ENCODE measurements at regions not wholly inside any gene's neighbourhood (a gene's known extent, or its start where the extent isn't known, plus 50 kb on each side); places are given as distances from the start of the nearest gene placed in this dataset.

DNA sequence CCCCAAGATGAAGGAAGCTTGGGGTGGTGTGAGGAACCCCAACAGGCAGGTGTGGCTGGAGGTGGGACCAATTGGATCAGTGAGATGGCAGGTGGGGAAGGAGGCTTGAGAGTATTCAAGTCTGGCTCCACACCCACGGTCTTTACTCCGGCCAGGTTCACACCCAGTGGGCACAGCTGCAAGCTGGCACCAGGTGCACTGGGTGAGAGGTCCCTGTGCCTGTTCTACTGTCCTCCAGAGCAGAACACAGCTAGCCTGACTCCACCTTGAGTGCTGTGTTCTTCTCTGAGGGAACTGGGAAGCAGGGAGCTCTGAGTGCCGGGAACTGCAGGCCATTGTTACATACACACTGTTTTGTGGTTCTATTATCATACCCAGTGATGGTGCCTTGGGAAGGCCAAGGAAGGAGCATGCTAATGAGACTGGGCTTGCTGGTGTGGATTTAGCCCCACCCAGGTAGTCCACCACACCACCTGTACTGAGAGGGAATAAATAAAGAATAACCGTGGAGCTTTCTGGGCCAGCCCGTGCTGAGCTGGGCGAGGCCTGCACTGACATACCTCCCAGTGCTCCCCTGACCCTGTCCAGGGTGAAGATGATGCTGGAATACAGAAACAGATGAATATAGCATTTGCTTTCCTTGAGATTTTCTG is 93.4 kb downstream of the ABHD5 start:
- intact Hi-C loops (cut with DNase I) = no loop called here
- no peak for ATAC-seq
- Histone ChIP-seq H3K4me3 (no peak overlapping the region), H3K9me3 (no peaks in the 10 kb centered on the region), H3K27ac (no peak overlapping the region), H3K27me3 (peaks cover 0 to 19% (median 0%) of the 10 kb centered on the region in 7 donors), H3K36me3 (no peaks in the 10 kb centered on the region), H3K4me1 (no peaks in the 10 kb centered on the region)
- TF ChIP-seq, protein P1, sequence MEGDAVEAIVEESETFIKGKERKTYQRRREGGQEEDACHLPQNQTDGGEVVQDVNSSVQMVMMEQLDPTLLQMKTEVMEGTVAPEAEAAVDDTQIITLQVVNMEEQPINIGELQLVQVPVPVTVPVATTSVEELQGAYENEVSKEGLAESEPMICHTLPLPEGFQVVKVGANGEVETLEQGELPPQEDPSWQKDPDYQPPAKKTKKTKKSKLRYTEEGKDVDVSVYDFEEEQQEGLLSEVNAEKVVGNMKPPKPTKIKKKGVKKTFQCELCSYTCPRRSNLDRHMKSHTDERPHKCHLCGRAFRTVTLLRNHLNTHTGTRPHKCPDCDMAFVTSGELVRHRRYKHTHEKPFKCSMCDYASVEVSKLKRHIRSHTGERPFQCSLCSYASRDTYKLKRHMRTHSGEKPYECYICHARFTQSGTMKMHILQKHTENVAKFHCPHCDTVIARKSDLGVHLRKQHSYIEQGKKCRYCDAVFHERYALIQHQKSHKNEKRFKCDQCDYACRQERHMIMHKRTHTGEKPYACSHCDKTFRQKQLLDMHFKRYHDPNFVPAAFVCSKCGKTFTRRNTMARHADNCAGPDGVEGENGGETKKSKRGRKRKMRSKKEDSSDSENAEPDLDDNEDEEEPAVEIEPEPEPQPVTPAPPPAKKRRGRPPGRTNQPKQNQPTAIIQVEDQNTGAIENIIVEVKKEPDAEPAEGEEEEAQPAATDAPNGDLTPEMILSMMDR (IDR thresholded peaks at IDR 0.05) = no peak
- WGBS, 2 donors = 94 to 96% methylated on average over 6 of the region's 6 CpGs
- DNase-seq = no peak

DNA sequence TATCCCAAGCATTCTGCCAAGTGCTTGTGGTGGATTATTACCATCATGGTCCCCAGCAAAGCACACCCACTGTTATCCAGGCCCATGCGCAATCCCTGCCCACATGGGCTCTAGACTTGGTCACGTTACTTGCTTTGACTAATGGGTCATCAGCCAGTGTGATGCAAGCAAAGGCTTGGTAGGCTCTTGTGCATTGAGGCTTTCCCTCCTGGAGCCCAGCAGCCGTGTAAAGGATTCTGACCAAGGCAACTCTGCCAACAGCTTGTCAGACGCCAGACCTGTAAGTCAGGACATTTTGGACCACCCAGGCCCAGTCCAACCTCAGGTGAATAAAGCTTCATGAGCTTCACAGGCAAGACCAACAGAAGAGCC is 93.9 kb downstream of the ABHD5 start:
- Histone ChIP-seq H3K9me3 (no peaks in the 10 kb centered on the region), H3K27me3 (peaks cover 0 to 19% (median 0%) of the 10 kb centered on the region in 7 donors), H3K4me1 (no peaks in the 10 kb centered on the region), H3K27ac (no peak overlapping the region), H3K36me3 (no peaks in the 10 kb centered on the region), H3K4me3 (no peak overlapping the region)
- WGBS, 2 donors = 64 to 77% methylated on average over 4 of the region's 4 CpGs
- intact Hi-C loops (cut with DNase I) = no loop called here
- TF ChIP-seq, protein P1 (IDR thresholded peaks at IDR 0.05) = no peak
- DNase-seq (no peak), ATAC-seq (no peak)

DNA sequence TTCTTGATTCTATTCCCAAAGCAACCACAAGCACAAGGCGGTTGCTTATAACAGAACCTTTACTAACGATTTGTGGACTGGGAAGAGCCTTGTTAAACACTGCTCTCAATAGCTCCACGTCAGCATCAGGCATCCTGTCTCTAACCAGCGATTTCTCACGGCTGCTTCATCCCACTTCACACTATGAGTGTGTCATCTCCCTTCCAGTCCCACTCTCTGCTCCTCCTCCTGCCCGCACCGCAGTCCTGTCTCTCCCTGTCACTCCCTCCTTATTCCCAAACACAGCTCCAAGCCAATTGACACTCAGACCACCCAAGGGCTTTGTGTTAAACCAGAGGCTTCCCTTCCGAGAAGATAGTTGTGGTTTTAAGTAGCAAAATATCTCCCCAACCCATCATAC is 94.8 kb downstream of the ABHD5 start:
- ATAC-seq (no peak), DNase-seq (no peak)

DNA sequence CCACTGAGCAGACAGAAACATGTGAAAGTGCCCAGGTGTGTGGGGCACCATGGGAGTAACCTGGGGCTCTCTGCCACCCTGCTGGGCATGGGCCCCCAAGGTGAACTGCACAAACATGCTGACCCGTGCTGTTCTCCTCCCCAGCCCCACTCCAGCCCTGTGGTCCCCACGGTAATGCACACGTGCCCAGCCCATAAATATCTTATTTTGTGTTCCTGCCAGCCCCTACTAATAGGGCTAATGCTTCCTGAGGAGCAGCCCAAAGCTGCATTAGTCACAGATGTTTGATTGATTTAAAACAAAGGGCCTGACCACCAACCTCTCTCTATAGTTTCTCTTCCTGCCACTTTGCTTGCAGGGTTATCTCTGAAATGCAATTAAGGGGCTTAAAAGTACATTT is 95.4 kb downstream of the ABHD5 start:
- WGBS, 2 donors = 17 to 29% methylated on average over 3 of the region's 3 CpGs
- DNase-seq = no peak
- H3K27me3 ChIP-seq = peaks cover 0 to 24% (median 0%) of the 10 kb centered on the region in 7 donors

More for the DNA sequence above, 94.8 kb downstream of the ABHD5 start:
- no peaks in the 10 kb centered on the region for H3K9me3 ChIP-seq
- 49 to 50% methylated on average over 8 of the region's 8 CpGs for WGBS, 2 donors
- H3K27me3 ChIP-seq = peaks cover 0 to 24% (median 0%) of the 10 kb centered on the region in 7 donors
- H3K27ac ChIP-seq = no peak overlapping the region
- TF ChIP-seq, protein P1 (IDR thresholded peaks at IDR 0.05) = no peak
- intact Hi-C loops (cut with DNase I) = no loop called here
- no peaks in the 10 kb centered on the region for H3K36me3 ChIP-seq
- H3K4me3 ChIP-seq = no peak overlapping the region
- H3K4me1 ChIP-seq = no peaks in the 10 kb centered on the region

More for the DNA sequence above, 95.4 kb downstream of the ABHD5 start:
- ATAC-seq = no peak
- Histone ChIP-seq H3K36me3 (no peaks in the 10 kb centered on the region), H3K4me1 (no peaks in the 10 kb centered on the region), H3K27ac (no peak overlapping the region), H3K4me3 (no peak overlapping the region), H3K9me3 (no peaks in the 10 kb centered on the region)
- TF ChIP-seq, protein P1 (IDR thresholded peaks at IDR 0.05) = no peak
- intact Hi-C loops (cut with DNase I) = no loop called here
